ENCODE measurements at regions not wholly inside any gene's neighbourhood (a gene's known extent, or its start where the extent isn't known, plus 50 kb on each side); places are given as distances from the start of the nearest gene placed in this dataset.

GRCh38 chr9:95574176-95574575, 57.4 kb upstream of the PTCH1 start:
- TF ChIP-seq GATA2 (IDR thresholded peaks at IDR 0.05; ENCODE audit: low read depth, low read length): no peak
- no peak for TF ChIP-seq GATA3 (IDR thresholded peaks at IDR 0.05; ENCODE audit: low read depth, low read length)

All from SH-SY5Y (cell line).